ENCODE measurements at regions not wholly inside any gene's neighbourhood (a gene's known extent, or its start where the extent isn't known, plus 50 kb on each side); places are given as distances from the start of the nearest gene placed in this dataset.

- no peak overlapping the region for H3K9ac ChIP-seq
- no peaks in the 10 kb centered on the region for H4K20me1 ChIP-seq
- no peaks in the 10 kb centered on the region for H3K36me3 ChIP-seq
- H3K4me3 ChIP-seq = no peak overlapping the region
- no peaks in the 10 kb centered on the region for H3K27me3 ChIP-seq
- no peak overlapping the region for H3K4me2 ChIP-seq
- H3K9me3 ChIP-seq (replicated peaks in 1 of 11) = no peaks in the 10 kb centered on the region
- H3K4me1 ChIP-seq = peaks cover 0 to 7% (median 5%) of the 10 kb centered on the region in 10 experiments; a peak in 10 of 20 replicates
- TF ChIP-seq Cebpa-rat (IDR thresholded peaks at IDR 0.05) = no peak
- no peak overlapping the region for H3K27ac ChIP-seq
These were observed 57.2 kb upstream of the HAPLN1 start for GRCh38 chr5:83777856-83778255.

- Histone ChIP-seq H3K27ac (no peak overlapping the region), H3K36me3 (no peaks in the 10 kb centered on the region), H3K4me2 (peak overlapping the region in 4 of 11 experiments; percentile 4 to 20 (median 14); a peak in 2 of 22 replicates), H3K9me3 (replicated peaks in 1 of 11) (no peaks in the 10 kb centered on the region), H4K20me1 (no peaks in the 10 kb centered on the region), H3K4me1 (peaks cover 0 to 7% (median 5%) of the 10 kb centered on the region in 10 experiments; a peak in 10 of 20 replicates), H3K4me3 (no peak overlapping the region), H3K9ac (no peak overlapping the region), H3K27me3 (no peaks in the 10 kb centered on the region)
- TF ChIP-seq Cebpa-rat (IDR thresholded peaks at IDR 0.05) = no peak
These were observed 55.9 kb upstream of the HAPLN1 start for GRCh38 chr5:83776437-83777031.
